ENCODE measurements at regions not wholly inside any gene's neighbourhood (a gene's known extent, or its start where the extent isn't known, plus 50 kb on each side); places are given as distances from the start of the nearest gene placed in this dataset.
"Not testable (repeated sequence)": the region's sequence is repeated elsewhere in the genome, so short reads cannot be mapped to it uniquely, and the experiment has no call there.

DNA sequence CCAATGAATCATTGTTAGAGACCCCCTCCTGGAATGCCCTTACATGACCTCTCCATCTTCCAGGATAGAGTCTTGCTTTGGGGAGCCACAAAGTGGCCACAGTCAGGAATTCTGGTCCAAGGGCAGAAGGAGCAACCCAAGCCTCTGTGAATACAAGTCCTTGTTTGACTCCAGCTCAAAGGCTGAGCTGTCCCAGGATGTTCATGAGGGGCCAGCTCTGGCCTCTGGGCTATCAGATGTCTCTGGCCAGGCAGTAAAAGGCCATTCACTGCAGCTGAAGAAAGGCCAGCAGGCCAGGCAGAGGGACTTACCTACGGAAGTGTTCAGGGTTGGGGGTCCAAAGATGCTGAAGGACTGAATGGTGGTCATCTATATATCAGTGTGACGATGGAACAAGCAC is 98.3 kb upstream of the IPO9 start:
- no peak for DNase-seq

DNA sequence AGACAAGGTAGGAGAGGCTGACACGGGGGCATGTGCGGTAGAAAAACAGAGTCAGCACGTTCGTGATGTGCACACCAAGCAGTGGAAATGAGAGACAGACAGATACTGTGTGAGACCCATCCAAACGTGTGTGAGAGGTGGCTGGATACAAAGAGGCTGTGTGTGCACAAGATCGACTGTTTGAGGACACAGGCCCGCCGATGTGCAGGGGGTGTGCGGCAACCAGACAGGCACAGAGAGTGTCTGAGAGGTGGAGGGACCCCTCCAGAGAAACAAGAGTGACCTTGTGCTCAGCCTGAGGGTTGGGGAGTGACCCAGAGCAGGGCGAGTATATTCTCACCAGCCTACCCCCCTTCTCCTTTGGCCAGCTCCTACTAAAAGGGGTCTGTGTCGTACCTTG is 97.8 kb upstream of the IPO9 start:
- DNase-seq, result no peak

DNA sequence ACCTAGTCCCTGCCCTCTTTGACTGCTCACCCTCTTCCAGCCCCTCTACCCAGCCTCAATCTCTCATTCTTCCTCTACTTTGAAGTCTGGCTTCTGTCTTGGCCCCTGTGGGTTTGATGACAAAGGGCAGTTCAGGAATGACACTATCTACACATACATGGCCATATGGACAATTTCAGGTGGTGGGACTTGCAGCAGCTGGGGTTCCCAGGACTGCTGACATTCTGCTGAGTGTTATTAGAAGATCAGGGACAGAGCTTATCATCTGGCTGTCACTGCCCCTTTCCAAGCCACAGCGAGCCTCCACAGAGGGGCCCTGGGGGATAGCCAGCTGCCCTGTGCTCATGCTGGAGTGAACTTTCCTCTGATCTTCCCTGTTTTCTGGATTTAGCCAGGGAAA is 97.4 kb upstream of the IPO9 start:
- no peak for DNase-seq

- no peak for DNase-seq
Measured at GRCh38 chr1:201732351-201732750, 96.6 kb upstream of the IPO9 start.

DNA sequence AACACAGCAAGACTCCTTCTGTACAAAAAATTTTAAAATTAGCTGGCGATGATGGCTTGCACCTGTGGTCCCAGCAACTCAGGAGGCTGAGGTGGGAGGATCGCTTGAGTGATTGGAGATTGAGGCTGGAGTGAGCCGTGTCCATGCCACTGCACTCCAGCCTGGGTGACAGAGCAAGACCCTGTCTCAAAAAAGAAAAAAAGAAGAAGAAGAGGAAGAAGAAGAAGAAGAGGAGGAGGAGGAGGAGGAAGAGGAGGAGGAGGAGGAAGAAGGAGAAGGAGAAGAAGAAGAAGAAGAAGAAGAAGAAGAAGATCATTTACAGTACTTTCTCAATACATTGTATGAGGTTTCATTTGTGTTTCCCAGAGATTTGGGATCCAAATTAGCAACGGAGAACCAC is 94.7 kb upstream of the IPO9 start:
- not testable (repeated sequence) for DNase-seq

GRCh38 chr1:201734786-201735185 is 94.2 kb upstream of the IPO9 start:
- no peak for DNase-seq

DNA sequence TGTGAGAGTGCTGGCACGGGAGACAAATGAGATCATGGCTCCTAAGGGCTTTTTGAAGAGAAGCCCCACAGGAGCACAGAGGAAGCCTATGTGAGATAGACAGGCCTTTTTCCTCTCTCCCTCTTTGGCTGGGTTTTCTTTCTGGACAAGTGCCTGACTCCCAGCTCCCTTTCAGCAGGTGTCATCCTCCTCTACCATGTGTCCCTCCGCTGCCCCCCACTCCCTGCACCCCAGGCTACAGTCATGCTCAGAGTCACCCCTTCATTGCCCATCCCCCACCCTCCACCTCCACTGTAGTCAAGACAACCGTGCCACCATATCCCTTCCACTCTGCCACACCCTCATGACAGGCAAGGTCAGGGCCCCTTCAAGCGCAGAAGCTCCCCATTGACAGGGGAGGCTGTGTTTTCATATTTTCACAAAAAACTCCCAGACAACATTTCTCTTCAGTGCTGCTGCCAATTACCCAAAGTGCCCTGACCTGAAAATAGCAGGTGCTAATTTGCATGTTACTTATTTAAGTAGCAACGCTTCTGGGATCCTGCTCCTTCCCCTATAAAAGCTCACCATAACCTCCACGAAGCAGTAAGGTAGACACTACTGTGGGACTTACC is 92.1 kb upstream of the IPO9 start:
- DNase-seq, result no peak

GRCh38 chr1:201737352-201738060 is 91.5 kb upstream of the IPO9 start:
- no peak for DNase-seq

GRCh38 chr1:201739080-201739479 is 89.9 kb upstream of the IPO9 start:
- peak in 1 of 3 experiments; percentile 52 for DNase-seq

DNA sequence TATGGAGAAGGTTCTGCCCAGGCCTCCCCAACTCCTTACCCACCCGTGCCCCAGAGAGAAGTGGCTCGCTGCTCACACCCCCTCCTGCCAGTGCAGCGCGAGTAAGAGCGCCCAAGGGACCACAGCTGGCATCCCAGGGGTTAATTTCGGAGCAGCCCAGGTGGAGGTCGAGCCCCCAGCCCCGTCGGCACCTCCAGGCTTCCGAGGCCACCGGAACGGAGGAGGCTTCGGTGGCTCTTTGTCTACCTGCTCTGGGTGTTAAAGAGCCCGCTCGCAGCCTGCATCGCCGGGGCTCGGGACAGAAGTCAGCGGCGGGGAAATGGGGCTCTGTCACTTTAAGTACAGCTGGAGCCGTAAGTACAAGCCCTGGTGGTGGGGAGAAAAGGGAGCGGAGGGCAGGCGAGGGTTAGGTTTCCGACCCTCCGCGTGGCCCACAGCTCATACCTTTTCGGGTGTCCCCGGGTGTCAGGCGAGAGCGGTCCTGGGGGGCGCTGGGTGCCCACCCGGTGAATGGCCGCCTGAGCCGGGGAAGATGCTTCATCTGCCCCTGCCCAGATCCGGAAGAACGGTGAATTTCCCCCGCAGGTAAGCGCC is 89.4 kb upstream of the IPO9 start:
- peak; percentile 62 to 81 (median 65) for DNase-seq

DNA sequence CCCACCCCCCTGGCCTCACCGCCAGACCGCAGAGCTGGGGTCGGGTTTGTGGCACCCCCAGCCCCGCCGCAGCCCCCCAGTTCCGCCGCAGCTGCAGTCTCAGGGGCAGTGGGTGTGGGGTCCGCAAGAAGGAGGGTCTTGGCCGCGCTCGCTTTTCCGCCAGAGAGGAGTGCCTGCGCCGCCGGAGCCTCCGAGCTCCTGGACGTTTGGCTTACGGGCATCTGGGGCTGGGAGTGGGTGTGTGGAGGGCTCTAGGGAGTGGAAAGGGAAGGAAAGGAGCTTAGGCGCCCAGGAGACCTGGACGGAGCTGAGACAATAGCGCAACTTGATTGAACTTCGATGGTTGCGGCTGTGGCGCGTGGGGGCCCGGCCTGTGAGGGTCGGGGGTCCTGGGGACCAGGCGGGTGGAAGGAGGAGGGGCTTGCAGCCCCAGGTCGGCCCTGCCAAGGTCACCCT is 88.8 kb upstream of the IPO9 start:
- DNase-seq, result peak in 2 of 3 experiments; percentile 39 to 45

DNA sequence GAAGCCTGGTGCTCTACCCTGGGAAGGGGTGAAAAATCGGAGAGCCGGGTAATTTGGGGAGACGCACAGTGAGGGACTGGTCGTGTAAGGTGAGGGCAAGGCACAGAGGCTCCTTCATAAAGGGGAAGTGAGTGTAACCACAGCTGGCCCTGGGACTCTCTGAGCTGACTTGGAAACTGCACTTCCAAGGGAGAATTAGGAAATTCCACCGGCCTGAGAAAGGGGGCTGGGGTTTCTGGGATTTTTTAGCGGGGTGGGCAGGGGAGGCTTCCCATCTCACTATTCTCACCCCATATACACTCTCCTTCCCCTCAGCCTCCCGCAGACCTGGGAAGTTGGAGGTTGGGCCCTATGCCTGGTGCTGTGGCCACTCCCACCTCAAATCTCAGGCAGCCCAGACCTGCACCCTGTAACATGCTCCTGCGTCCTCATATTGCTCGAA is 88.3 kb upstream of the IPO9 start:
- DNase-seq, result no peak

GRCh38 chr1:201741763-201742342 is 87.1 kb upstream of the IPO9 start:
- DNase-seq, result peak in 1 of 3 experiments; percentile 28

- DNase-seq, result no peak
Measured at GRCh38 chr1:201742476-201742875, 86.5 kb upstream of the IPO9 start.

GRCh38 chr1:201742955-201743805 is 85.8 kb upstream of the IPO9 start:
- DNase-seq, result no peak

GRCh38 chr1:201745023-201745422 is 83.9 kb upstream of the IPO9 start:
- no peak for DNase-seq

- no peak for DNase-seq
Measured at GRCh38 chr1:201746156-201746555, 82.8 kb upstream of the IPO9 start.

DNA sequence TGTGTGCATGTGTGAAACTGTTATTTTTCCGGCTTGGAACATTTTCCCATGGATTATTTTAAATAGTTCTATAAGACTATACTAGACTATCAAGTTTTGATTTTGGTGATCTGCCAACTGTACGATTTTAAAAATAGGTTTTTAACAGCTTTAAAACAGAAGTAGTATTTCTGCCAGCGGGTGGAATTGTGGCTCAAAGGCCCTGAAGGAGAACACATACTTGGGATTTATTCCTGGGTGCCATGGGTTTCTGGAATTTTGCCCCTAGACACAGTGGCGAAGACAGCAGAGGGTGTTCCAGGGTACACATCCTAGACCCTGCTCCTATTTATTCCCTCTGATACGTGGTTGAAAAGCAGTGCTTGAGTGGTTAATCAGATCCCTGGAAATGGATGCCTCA is 81.7 kb upstream of the IPO9 start:
- DNase-seq, result no peak

GRCh38 chr1:201748335-201748734 is 80.6 kb upstream of the IPO9 start:
- no peak for DNase-seq

- no peak for DNase-seq
Measured at GRCh38 chr1:201749059-201749690, 79.8 kb upstream of the IPO9 start.

DNA sequence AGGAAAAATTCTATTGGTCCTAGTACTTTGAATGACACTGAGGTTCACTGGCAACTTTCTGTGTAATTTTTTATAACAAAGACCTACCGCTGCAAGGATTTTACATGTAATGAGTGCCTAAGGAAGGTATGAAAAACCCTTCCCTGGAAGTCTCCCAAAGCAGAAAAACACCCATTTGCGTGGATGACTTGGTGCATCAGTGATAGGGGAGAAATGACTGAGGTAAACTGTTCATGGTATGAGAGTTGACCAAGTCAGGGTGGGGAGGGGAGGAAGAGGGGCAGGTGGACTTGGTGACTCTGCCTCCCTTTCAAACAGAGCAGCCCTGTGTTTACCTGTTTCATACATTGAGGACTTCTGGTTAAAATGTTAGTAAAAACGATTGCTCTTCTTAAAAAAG is 78.8 kb upstream of the IPO9 start:
- no peak for DNase-seq

- no peak for DNase-seq
Measured at GRCh38 chr1:201750934-201751333, 78.0 kb upstream of the IPO9 start.

Data from NCI-H1417 (cell line).